AG09309 (cell line): ENCODE measurements at regions not wholly inside any gene's neighbourhood (a gene's known extent, or its start where the extent isn't known, plus 50 kb on each side); places are given as distances from the start of the nearest gene placed in this dataset.

Source experiments
- DNase-seq: peaks from one replicate; pipeline ENCODE4 v3.0.0-alpha.2; 2010; ENCODE audit warnings: low read depth
- H3K4me3 ChIP-seq: 2 replicates; pipeline ENCODE4 v1.5.1; 2011; ENCODE audit warnings: mild to moderate bottlenecking, low read depth, low read length, moderate library complexity; ENCODE audit not compliant: control insufficient read depth
- TF ChIP-seq, protein P1 (sequence below): IDR thresholded peaks from 2 replicates; pipeline ENCODE4 v1.5.1; 2011; ENCODE audit warnings: mild to moderate bottlenecking, low read depth, low read length, inconsistent platforms; ENCODE audit not compliant: insufficient read depth, control insufficient read depth; ENCODE audit errors: missing control alignments

DNA sequence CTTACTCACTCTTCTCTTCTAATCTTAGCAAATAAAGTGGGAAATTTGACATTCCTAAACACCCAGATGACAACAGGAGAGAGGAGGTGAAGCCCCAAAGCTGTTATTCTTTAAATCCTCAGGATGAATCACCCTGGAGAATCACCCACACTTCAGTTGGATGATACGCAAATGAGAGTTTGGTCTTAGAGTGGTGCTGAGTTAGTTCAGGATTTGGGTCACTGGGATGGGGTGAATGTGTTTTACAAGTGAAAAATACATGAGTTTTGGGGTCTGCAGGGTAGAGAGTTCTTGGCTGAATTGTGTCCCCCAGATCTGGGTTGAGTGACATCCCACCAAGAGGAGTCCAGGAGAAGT, 117.2 kb downstream of the GGTLC2 start:
- TF ChIP-seq, protein P1, sequence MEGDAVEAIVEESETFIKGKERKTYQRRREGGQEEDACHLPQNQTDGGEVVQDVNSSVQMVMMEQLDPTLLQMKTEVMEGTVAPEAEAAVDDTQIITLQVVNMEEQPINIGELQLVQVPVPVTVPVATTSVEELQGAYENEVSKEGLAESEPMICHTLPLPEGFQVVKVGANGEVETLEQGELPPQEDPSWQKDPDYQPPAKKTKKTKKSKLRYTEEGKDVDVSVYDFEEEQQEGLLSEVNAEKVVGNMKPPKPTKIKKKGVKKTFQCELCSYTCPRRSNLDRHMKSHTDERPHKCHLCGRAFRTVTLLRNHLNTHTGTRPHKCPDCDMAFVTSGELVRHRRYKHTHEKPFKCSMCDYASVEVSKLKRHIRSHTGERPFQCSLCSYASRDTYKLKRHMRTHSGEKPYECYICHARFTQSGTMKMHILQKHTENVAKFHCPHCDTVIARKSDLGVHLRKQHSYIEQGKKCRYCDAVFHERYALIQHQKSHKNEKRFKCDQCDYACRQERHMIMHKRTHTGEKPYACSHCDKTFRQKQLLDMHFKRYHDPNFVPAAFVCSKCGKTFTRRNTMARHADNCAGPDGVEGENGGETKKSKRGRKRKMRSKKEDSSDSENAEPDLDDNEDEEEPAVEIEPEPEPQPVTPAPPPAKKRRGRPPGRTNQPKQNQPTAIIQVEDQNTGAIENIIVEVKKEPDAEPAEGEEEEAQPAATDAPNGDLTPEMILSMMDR: no peak
- H3K4me3 ChIP-seq: no peak overlapping the region
- DNase-seq: no peak

DNA sequence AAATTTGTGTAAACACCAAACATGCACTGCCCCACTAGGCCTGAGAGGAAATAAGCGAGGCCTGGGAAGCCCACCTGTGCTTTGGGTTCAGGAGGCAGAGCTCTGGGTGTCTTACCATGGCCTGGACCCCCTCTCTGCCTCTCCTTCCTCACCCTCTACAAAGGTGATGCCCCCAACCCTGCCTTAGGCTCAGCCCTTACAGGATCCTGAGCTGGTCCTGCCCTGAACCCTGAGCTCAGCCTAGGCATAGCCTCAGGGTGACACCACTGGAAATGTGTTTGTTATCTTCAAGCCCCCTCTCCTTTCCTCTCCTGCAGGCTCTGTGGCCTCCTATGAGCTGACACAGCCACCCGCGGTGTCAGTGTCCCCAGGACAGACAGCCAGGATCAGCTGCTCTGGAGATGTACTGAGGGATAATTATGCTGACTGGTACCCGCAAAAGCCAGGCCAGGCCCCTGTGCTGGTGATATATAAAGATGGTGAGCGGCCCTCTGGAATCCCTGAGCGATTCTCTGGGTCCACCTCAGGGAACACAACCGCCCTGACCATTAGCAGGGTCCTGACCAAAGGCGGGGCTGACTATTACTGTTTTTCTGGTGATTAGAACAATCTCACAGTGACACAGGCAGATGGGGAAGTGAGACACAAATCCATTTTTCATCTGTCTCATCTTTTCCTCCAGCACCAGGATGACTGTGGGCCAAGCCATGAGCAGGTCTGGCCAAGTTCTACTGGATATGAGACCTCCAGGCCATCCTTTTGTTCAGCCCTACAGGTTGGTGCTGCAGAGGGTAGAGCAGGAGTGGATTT, 117.8 kb downstream of the GGTLC2 start:
- no peak for DNase-seq
- no peak overlapping the region for H3K4me3 ChIP-seq
- TF ChIP-seq, protein P1: no peak

DNA sequence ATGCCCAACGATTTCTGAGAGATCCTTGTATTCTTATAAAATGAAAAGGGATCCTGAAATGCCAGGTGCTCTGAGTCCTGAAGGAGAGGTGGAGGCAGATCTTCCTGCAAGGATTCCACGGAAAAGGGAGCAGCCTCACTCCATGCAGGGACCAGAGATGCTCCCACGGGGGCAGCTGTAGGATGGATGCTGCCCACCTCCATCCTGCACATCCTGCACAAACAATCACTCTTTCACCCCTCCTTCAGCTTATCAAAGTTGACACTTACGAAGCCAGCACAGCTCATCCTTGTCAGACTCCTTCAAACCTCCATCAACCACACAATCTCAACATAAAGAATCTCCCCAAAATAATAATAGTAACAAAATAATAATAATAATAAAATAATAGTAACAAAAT, 119.1 kb downstream of the GGTLC2 start:
- H3K4me3 ChIP-seq: no peak overlapping the region
- no peak for DNase-seq
- TF ChIP-seq, protein P1: no peak

DNA sequence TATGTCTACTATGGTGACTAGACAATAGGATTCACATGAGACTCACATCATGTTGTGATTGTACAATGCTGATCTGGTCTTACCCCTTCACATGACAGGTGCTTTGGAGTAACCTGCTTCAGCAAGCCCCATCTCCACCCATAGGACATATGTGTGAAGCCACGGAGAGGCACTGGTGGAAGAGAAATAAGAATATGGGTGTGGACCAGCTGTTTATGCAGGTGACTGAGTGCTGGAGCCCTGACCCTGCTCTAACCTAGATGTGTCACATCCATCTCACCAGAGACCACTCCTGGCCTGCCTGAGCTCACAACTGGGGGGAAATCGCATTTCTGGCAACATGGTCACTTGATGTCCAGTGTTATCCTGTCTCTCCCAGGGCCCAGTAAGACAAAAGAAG, 119.7 kb downstream of the GGTLC2 start:
- TF ChIP-seq, protein P1: no peak
- DNase-seq: no peak
- H3K4me3 ChIP-seq: no peak overlapping the region

DNA sequence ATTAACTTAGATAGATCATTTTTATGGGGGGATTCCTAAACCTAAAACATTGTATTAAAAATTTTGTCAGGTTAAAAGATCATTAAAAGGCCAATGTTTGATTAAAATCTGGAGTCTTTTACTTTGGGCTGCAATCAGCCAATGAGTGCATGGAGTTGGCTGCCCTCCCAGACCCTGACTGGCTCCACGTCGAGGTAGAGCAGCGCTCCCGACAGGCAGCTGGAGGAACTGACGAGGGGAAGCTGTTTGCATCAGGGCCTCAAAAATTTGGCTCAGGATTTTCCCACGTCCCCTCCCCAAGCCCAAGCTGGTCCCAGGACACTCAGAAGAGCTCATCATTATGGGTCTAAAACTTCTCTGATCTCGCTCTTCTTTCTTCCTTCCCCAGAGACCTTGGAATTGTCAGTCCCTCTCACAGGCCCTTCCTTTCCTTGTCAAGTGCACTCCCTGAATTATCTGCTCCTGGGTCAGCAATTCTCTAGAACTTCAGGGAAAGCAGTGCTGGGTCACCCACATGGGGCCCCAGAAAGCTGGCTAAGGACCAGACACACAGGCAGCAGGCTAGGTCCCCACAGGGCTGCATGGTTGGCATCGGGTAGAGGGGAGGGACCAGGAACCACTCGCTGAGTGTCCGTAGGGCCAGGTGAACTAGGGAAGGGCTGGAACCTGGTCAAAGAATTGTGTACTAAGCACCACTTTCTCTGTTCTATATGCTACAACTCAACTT, 119.6 kb upstream of the IGLL5 start:
- no peak overlapping the region for H3K4me3 ChIP-seq
- TF ChIP-seq, protein P1: no peak
- DNase-seq: no peak

DNA sequence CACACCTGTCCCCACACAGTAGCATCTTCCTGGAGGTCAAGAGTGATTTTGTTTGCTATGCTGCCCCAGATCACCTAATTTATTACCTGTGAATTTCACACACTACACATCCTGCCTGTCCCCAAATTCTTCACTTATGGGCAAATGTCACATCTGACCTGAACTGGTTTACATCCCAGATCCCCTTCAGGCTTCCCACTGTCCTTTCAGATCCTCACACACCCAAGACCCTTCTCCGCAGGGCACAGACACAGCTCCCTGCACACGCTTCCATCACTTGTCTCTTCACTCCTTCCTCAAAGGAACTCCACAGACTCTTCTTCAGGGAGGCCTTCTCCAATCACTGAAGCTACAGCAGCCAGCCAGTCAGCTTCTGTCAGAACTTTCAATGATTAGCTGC, 118.7 kb upstream of the IGLL5 start:
- DNase-seq: no peak
- no peak overlapping the region for H3K4me3 ChIP-seq
- TF ChIP-seq, protein P1: no peak
